NCI-H1092 treated with DMSO at 0.1 percent for 48 hours (cell line): ENCODE measurements at regions not wholly inside any gene's neighbourhood (a gene's known extent, or its start where the extent isn't known, plus 50 kb on each side); places are given as distances from the start of the nearest gene placed in this dataset.
A peak's percentile ranks its signal among the peaks of the same experiment; 100 is the strongest.

ENCODE experiments used
- DNase-seq: peaks from one replicate; lab custom pipeline; 2025; lab: John Stamatoyannopoulos, UW

DNA sequence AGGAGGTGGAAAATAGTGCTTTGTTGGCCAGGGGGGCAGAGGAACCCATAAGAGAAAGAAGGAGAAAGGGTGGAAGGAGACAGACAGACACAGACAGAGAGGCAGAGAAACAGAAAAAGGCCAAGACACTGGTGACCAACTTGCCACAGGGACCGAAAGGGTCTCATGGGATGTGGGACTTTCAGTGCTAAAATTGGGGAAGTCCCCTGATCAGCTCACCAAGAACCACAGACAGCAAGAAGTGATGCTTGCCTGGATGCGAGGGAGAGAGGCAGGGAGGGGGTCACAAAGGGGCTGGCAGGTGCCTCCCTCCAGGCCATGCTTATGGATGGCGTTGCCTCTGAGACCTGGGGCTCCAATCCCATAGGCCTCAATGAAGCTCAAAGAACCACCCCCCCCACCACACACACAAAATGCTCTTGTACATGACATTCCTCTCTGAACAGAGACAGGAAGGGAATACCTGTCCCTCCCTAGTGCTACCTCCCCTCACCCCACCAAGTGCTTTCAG, 413.4 kb downstream of the MN1 start:
- DNase-seq = no peak

DNA sequence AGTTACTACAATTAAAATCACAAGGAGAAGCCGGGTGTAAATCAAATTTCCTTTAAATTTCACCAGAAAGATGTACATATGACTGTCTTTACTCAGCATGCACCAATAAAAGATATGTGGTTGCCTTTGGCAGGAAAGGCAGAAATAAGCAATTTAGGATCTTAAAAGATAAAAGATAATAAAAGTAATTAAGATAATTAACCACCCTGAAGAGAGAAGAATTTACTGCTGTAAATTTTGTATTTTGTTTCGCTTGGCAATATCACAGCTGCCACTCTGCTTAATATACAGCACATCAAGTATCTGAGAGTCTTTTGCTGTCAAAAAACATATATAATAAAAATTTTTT, 411.9 kb downstream of the MN1 start:
- DNase-seq = no peak

DNA sequence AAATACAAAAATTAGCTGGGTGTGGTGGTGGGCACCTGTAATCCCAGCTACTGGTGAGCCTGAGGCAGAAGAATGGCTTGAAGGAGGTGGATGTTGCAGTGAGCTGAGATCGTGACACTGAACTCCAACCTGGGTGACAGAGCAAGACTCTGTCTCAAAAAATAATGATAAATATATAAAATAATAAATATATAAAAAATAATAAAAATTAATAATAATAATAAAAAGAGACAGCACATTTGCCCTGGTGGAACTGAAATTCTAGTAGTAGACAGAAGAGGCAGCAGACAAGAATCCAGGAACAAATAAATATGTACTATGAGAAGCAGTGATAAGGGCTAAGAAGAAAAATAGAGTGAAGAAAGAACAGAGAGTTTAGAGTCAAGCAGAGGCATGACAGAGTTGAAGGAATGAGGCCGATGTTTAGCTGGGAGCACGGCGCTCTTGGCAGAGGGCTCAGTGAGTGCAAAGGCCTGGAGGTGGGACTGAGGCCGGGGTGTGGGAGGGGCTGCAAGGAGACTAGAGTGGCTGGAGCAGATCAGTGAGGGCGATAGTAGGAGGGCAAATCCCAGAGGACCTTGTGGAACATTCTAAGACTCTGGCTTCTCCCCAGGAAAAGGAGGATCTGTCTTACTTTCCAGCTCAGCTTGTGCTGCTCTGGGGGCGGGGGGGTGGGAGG, 410.3 kb downstream of the MN1 start:
- DNase-seq = no peak

DNA sequence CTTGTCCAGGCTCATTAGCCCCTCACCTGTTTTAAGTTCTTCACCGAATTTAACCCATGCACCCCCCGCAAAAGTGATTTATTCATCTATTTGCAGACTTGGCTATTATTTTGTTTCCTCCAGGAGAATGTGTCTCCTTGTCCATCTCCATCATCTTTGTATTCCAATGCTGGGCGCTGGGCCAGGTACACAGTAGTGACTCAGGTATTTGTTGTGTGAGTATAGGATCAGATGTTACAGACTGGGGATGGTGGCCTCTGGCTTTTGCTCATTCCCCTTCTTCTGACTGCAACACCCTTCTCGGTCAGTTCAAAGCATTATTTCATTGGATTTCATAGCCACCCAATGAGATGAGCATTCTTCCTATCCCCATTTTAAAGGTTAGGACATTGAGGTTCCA, 408.2 kb downstream of the MN1 start:
- DNase-seq = no peak

DNA sequence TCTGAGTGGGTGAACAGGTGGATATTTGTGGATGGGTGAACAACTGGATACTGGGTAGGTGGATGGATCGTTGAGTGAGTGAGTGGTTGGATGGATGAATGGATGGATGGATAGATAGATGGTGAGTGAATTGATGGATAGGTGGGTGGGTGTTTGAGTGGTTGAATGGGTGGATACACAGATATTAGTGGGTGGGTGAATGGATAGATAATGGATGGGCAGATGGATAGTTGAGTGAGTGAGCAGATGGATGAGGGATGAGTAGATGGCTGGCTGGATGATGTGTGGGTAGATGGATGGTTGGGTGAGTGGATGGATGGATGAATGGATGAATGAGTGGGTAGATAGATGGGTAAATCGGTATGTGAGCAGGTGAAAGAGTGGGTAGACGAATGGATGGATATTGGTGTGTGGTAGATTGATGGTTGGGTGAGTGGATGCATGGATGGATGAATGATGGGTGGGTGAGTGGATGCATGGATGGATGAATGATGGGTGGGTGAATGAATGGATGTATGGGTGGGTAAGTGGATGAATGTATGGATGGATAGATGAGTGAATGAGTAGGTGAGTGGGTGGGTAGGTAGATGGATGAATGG, 406.7 kb downstream of the MN1 start:
- DNase-seq = no peak

DNA sequence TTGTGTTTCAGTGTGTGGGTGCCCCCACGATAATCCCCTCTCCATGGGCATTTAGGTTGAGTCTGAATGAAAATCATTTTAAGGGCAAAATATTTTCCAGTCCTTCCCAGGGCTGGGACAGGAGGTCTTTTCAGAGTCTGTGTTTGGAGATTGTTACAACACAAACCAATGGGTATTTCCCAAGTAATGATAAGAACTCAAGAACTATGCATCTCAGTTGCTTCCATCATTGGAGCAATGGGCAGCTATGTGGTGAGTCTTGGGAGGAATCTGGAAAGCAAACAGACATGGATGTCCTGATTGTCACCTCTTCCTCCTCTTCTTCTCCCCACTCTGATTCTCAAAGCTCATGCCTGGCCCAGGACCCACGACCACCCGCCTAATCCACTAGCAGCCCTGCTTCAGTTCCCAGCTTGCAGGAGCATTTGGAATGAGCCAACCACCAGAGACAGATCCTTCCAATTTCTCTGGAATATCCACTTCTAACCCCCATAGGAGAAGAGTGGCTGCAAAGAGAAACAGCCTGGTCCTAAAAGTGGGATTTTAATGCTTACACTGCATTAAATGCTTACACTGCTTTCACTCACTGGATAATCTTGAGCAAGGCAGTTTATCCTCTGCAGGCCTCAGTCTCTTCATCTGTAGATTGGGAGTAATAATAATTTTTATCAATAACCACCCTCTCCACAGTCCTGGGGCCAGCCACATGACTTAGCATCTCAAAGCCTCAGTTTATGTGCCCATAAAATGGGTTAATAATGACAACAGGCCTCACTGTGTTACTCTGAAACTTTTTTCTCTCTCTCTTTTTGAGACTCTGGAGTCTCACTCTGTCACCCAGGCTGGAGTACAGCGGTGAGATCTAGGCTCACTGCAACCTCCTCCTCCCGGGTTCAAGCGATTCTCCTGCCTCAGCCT, 404.3 kb downstream of the MN1 start:
- no peak for DNase-seq

DNA sequence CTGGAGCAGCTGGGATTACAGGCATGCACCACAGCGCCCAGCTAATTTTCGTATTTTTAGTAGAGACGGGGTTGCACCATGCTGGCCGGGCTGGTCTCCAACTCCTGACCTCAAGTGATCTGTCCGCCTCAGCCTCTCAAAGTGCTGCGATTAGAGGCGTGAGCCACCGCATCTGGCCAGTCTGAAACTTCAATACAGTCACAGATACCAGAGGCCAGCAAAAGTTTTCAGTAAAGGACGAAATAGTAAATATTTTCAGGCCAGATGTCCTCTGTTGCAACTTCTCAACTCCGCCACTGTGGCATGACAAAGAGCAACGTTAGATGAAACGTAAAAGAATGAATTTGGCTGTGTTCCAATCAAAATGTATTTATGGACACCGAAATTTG, 403.6 kb downstream of the MN1 start:
- DNase-seq = no peak

DNA sequence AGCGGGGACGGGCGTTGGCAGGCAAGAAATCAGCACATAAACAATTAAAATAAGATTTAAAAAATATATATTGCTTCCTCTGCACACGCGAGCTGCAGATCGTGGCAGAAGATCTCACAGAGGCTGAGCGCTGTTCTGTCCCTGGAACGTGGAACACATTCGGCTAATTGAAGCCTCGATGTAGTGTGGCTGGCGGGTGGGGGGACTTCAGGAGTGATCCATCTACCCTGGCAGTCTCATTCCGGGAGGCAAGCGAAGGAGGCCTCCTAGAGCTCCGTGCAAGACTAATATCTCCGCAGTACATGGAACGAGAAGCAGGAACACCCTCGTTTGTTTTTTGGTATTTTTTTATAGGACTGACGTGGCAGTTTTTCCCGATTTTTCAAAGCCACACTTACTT, 402.4 kb downstream of the MN1 start:
- DNase-seq = no peak

DNA sequence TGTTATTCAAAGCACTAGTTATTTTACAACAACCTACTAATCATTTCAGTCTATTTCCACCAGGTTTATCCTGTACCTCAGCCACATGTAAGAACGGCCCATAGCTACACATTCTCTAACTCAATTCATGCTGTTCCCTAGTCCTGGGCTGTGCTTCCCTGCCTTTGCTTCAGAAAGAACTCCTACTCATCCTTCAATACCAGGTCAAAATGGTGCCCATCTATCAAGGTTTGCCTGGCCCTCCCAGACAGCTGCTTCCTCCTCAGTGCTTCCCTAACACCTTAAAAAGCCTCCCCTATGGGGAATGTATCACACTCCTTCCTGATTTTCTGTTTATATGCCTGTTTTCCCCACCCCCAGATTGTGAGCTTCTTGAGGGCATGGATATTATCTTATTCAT, 400.7 kb downstream of the MN1 start:
- no peak for DNase-seq

DNA sequence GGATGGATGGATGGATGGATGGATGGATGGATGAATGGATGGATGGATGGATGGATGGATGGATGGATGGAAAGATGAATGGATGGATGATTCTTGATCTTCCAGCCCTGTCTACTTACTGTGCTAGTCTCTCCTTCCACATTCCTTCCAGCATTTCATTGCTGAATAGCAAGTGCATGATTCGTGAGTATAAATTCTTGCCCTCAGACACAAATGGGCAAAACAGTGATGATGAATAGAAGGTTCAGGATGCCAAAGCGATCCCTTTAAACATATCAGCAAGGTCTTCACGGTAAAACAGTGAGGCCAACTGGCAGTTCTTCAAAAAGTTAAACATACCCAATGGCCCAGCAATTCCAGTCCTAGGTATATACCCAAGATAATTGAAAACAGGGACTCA, 400.2 kb downstream of the MN1 start:
- DNase-seq = no peak

DNA sequence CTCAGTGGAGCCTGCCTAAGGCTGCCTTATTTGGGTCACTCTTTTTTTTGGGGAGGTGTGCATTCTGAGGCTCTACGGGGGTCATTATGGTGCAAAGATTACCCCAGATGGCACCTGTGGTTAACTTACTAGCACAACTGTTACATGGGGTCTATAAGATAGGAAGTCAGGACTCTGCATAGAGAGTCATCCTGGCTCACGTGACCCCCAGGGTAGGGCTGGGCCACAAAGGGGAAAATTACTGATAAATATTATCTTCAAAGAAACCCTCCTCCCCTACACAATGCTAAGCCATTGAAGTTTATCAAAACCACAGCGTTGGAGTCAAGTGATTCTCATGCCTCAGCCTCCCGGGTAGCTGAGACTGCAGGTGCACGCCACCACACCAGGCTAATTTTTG, 397.1 kb downstream of the MN1 start:
- no peak for DNase-seq

DNA sequence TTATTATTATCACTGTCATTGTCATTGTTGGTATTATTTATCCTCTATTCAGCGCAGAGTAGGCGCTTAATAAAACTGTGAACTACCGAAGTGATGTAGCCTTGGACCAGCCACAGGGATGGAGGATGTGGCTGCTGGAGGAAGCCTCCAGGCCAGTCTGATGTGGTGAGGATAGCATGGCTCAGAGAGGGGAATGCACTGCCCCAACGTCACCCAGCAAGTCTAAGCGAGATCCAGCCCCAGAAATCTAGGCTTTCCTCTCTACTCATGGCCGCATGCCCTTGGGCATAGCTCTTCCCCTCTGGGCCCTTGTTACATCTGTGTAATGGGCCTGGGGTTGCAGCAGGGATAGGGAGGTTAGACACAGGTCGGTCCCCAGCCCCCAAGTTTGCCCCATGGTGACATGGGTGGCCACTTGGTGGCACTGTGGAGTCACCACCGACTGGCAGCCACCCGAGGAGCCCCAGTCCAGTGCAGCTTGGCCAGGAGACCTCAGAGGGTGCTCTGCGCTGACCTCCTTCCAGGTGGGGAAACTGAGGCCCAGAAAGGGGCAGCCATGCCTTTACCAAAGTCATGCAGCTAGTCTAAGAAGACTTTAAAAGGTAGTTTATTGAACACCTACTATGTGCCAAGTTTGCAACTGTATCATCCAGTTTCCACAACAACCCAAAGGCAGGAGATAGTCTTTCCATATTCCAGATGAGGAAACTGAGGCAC, 395.7 kb downstream of the MN1 start:
- peak; percentile 29 for DNase-seq

DNA sequence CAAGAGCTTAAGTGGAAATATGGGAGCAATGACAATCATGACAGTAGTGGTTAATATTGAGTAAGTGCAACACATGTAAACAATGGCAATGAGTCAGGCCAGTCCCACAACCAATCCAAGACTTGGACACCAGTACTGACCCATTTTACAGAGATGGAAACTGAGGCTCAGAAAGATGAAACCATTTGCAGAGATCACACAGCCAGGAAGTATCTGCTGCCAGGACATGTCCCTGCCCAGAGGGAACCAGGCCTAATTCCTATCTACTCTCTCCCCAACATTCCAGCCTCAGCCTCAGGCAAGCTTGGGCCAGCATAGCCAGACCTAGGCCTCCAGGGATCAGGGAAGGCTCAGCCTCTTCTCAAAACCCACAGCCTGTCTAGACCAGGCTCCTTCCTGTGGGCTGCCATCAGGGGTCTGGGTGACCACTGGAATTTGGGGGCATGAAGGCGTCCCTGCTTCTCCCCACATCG, 395.1 kb downstream of the MN1 start:
- no peak for DNase-seq

DNA sequence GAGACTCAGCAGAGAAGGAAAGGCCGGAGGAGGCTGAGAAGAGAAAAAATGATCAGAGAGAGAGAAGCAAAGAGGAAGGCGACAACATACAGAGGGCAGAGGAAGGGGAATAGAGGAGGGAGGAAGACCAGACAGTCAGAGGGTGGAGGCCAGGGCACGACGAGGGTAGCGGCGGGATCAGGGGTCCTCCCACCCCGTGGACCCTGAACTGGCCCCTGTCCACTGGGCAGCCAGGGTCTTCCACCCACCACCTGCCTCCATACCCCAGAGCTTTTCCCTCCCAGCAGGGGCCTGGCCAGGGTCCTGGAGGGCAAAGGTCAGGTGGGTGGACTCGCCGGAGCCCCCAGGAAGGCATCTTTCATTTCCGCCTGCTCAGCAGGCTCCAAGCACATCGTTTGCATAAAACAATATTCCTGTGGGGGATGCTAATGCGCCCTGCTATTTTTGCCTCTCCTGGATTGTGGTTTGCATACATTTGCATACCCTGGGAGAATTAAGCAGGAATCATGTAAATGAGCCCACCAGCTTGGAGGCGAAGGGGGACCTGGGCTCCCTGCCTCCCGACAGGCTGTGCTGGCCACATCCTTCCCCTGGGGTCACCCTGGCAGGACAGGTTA, 394.1 kb downstream of the MN1 start:
- DNase-seq = no peak

DNA sequence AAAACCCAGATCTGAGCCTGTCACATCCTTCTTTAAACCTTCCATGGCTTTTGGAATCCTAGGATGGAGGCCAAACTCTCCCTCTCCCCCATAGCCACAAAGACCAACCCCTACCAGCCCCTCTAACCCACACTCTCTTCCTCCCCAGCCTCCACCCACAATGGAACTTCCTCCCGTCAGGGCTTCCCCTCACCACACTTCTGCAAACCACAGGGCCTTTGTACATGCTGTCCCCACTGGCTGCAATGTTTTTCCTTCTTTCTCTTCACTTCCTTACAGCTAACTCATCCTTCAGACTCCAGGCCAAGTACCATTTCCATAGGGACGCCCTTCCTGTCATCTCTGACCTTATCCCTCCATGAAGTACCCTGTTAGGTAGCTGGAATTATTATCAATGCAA, 393.5 kb downstream of the MN1 start:
- no peak for DNase-seq

DNA sequence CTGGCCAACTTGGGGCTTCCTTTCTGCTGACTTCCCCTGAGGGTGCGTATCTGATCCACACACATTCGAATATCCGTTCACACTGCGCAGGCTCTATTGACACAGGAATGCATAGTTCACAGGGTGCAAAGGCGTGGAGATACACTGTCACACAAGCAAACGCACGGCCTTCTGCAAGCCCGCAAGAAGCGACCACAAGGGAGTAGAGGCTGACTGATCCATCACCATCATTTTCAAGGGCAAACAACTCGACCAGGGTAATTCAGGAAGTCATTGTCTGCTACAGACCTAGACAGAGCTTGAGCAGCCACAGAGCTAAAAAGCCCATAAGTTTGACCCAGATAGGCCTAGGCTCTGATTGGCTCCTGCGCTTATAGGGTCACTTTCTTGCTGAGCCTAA, 392.3 kb downstream of the MN1 start:
- no peak for DNase-seq

DNA sequence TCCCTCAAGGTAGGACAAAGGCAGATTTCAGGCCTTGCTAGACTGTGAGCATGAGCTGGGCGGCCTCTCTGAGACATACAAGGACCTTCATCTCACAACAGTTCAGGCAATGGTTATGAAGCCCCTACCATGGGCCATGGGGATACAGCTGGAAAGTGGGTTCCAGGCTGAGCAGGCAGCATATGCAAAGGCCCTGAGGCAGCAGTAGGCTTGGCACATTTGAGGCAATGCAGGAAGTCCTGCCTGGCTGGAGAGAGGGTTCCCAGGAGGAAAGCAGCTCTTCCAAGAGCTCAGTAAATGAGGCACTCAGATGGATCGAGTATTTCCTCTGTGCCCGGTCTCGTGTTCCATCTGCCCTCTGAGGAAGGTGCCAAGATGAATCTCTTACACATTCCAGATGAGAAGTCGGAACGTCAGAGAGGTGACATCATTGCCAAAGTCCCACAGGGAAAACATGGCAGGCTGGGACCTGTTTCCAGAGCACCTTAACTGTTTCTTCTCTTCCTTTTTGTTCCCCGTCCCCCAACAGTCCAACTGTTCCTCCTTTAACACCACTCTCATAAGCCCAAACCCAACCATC, 388.6 kb downstream of the MN1 start:
- no peak for DNase-seq

DNA sequence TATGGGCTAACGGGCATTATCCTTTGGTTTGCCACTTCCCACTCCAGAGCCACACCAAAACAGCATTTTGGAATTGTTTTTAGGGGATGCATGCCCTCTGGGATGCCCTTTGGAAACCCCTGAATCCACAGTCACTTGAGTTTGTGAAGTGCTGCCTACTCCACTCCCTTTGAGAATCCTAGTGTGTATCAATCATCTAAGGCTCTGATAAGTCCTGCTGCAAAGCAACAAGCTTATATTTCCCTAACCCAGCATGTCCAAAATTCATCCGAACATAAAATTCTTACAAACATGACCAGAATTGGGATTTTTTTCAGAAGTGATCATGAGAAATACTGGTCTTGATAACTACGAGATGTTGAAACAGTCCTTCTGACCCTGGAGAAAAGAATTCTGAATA, 387.9 kb downstream of the MN1 start:
- no peak for DNase-seq

DNA sequence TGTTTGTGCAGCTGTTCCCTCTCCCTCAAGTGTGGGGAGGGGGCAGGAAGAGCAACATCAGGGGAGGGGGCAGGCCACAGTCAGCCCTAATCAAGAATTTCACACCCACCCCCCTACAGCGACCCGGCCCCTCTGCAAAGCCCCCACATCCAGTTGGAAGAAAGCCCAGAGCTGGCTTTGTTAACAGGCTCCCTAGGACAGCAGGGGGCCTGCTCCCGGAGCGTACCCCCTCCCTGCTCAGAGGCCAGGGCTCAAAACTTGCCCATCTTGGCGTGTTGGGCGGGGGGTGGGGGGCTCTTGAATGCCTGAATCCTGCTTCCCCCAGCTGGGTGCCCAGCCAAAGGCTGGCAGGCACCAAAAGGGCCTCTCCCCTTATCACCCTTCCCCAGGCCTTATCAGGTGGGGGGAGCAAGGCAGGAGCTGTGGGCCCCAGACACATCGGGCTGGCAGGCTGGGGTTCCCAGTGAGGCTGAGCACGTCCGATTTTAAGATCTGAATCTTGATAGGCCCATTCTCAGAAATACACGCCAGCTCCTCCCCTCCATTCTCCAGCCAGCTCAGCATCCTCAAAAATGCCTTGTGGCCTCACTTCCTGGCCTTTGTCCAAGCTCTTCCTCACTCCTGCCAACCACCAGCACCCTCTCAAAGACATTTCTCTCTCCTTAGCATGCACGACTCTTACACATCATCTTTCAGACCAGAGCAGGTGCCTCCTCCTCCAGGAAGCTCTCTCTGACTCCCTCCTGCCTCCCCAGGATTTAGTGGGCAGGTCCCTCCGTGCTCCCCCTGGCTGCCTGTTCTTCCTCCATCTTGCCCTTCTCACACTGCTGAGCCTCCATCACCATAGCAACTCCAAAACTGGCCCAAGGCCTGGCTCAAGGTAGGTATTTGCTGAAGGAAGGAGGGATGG, 384.8 kb downstream of the MN1 start:
- DNase-seq = peak; percentile 86

DNA sequence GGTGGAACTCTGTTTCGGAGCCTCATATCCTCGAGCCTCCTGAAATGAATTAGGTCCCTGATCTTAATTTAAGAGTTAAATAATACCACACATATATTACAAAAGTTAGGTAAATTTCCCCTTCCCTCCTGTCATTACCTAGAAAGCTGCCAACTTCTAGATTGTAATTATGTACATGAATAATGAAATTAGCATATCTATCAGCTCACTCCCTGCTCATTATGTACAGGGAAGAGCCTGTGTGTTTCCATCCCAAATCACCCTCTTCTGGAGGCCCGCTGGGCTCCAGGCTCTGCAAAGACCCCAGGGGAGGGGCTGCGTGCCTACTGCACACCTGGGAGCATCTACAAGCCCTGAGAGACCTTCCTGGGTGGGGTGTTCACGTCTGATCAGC, 384.1 kb downstream of the MN1 start:
- no peak for DNase-seq
